AG20443 (cell line): ENCODE measurements at regions not wholly inside any gene's neighbourhood (a gene's known extent, or its start where the extent isn't known, plus 50 kb on each side); places are given as distances from the start of the nearest gene placed in this dataset.
"Not testable (repeated sequence)": the region's sequence is repeated elsewhere in the genome, so short reads cannot be mapped to it uniquely, and the experiment has no call there.

Experiments used
- DNase-seq: peaks from one replicate; pipeline ENCODE4 v3.0.0; 2012; ENCODE audit warnings: low spot score, mixed read lengths

DNA sequence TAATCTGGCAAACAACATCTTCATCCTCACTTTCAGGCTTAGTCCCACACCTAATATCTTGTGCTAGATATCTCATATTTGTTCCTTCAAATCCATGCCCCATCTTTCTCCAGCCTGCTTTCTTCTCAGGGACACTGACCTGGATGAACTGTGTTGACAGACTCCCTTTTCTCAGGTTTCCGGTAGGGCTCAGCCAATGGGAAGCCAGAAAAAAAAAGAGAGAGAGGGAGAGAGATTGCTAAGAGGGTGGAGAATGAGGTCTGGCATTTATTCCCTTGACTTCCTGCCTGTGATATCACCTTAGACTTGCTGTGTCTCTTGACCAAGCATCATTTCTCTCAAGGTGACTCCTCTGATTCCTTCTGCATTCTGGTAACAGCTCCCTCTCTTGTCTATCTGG, 145.6 kb upstream of the ABI3BP start:
- no peak for DNase-seq

DNA sequence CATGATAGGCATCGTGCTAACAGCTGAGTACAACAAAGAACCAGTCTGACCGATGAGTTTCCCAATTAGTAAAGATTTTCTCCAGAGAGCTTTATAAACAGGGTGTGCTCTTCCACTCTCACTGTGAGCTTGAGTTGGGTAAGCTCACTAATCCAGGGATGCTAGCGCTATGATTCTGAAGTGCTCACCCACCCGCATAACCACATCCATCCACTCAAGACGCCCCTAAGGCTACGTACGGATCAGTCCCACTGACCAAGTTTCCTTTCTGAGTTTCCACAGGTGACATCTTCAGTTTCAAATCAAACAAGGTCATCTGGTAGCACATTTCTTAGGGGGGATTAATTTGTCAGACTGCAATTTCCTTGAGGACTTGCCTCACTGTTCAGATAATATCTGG, 141.1 kb upstream of the ABI3BP start:
- DNase-seq = no peak

DNA sequence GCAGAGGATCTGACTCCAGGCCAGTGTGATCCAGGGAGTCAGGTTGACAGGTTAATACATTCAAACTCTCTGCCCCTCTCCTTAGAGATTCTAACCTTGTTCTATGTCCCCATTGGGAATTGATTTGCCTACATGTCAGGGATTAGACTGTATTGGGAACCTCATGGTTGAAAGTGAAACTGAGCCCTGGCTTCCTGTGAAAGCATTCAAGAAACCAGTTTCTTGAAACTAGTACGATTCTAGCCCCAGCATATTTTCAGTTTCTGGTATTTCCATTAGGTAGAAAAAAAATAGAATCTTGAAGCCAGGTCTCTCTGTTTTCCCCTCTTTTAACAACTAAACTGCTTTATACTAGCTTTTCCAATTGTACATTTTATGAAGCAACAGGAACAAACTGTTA, 140.4 kb upstream of the ABI3BP start:
- DNase-seq = no peak

DNA sequence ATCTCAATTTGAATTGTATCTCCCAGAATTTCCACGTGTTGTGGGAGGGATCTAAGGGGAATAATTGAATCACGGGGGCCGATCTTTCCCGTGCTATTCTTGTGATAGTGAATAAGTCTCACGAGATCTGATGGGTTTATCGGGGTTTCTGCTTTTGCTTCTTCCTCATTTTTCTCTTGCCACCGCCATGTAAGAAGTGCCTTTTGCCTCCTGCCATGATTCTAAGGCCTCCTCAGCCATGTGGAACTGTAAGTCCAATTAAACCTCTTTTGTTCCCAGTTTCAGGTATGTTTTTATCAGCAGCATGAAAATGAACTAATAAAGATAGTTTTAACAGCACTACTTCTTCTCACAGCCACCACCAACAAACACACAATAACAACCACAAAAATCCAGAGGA, 140.0 kb upstream of the ABI3BP start:
- not testable (repeated sequence) for DNase-seq

DNA sequence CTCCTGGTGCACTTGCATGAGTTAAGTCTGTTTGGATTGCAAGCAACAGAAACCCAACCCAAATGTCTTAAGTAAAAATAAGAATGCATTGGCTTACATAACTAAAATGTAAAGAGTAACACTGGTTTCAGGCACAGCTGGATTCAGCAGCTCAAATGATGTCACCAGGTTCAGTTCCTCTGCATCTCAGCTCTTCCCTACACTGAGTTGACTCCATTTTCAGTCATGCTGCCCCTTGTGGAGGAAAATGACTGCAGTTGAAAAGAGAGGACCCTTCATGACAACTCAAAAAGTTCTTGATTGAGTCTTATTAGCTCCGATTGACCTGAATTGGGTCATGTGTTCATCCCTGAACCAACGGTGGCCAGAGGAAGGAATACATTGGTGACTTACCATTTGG, 138.5 kb upstream of the ABI3BP start:
- no peak for DNase-seq

DNA sequence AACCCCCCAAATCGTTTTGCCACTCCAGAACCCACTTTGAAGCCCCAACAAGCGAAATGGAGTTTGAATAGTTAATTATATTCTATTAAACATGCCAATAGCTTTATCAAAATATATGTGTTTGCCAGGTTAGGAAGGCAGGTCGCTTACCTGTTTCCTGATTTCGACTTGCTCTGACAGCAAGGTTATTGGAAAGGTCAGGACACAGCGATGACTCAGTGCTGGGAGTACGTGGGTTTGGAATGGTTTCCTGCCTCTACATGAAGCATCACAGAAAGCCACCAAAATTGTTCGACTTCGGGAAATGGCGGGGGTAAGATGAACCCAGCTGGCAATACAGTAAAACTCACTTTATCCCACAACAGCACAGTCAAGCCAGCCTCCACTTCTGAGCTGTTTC, 135.6 kb upstream of the ABI3BP start:
- no peak for DNase-seq

DNA sequence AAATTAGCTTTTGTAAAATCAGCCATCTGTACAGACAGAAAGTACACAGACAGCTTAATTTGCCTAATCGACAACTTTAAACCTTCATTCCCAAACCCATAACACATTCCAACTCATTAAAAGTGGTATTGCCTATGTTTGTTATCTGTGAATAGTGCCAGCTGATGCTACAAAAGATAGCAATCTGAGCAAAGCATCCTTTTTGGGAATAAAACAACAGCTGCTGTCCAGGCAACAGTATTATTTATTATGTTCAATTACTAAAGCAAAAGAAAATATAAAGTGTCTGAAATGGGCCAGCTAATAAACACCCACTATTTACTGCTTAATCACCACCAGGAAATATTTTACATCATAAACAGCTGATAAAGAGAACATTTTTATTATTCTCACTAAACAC, 134.8 kb upstream of the ABI3BP start:
- DNase-seq = no peak

DNA sequence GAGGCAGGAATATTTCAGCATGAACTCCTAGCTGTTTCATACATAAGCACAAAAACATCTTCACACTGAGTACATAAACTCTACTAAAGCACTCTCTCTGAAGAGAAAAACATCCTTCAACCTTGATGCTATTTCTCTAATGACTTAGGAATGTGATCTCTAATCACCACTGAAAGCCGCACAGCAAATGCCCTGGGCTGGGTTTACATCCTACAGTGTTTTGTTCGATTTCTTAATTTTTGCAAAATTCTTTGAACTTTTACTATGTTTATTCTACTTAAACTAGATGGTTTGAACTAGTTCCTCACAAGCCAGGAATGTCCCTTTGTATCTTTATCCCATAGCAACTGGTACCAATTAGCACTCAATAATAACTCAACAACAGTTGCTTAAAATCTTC, 130.9 kb upstream of the ABI3BP start:
- DNase-seq = peak; percentile 21

DNA sequence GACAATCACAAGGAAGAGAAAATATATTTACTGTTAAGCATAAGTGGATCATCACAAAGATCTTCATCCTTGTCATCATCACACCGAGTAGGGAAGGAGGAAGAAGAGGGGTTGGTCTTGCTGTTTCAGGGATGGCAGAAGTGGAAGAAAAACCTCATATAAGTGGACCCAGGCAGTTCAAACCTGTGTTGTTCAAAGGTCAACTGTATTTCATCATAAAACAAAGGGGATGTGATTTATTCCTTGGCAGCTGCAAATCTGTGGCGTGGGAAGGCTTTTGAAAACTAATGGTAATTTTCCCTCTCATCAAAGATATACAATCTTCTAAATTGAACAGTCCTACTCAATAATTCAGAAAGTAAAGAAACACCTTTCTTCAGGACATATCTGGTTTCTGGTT, 129.9 kb upstream of the ABI3BP start:
- DNase-seq = no peak

DNA sequence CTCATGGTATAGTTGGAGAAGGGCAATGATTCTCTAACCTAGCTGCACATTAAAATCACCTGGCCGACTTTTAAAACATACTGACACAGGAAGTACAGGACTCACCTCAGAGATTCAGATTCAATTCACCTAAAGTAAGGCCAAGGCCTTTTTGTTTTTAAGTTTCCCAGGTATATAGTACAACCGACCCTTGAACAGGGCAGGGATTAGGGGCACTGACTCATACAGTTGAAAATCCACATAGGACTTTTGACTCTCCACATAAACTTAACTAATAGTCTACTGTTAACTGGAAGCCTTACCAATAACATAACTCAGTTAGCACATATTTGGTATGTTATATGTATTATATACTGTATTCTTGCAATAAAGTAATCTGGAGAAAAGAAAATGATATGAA, 129.5 kb upstream of the ABI3BP start:
- no peak for DNase-seq

DNA sequence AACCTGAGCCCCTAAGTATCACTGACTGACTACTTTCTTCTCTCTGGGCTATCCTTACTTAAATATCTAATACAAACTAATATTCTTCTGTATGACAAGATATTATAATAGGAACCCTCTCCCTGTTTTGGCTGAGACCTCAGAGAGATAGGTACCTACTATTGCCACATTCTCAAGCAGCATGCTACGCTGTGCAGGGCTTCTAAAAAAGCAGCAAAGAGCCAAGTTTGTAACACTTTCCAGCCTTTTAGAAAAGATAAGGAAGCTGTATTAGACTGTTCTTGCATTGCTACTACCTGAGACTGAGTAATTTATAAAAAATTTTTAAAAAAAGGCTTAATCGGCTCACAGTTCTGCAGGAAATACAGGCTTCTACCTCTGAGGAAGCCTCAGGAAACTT, 126.8 kb upstream of the ABI3BP start:
- DNase-seq = no peak

DNA sequence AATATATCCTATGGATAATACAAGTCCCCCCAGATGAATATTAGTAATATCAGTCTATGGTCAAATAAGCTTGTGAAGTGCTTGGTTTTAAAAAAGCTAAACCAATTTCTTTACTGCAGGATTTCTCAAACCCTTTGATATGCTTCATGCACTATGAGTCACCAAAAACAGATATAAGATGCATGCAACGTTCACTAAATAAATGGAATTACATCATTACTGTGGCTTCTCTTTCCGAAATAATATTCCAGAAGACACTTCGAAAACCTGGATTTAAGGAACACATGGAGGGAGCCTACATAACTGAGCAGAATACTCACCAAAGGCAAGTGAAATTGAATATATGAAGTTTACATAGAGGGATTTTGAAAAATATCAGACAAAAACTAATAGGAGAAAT, 126.3 kb upstream of the ABI3BP start:
- DNase-seq = peak; percentile 40

DNA sequence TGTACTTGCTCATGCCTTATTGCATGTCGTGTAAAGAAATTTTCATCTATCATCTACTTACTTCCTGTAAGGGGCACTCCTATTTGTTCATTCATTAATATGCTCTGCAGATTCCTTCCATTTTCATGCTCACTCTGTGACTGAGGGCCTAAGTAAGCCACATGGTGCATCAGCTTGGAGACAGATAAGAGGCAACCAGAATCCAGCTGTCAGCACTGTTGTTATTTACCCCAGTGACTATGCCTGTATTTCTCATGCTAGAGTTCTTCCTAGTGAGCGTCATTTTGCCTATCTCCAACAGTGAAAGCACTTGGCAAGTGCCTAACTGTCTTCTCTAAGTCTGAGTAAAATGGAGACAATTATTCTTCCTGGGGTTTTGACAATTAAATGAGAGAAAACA, 124.8 kb upstream of the ABI3BP start:
- peak; percentile 49 for DNase-seq

DNA sequence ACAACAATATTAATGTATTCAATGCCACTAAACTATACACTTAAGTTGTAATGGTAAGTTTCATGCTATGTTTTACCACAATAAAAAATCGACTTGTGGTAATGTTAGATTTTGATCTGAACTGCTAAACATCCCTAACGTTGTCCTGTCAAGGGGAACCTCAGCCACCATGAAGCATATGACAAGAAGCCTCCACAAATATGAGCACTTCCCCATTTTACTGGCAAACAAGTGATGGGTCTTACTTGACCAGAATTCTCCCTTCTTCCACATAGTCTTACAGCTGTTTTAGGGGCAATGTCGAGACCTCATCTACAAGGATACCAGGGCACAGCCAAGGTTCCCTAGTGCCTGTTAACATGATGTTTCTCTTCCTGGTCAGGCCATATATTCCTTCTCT, 124.2 kb upstream of the ABI3BP start:
- DNase-seq = no peak

DNA sequence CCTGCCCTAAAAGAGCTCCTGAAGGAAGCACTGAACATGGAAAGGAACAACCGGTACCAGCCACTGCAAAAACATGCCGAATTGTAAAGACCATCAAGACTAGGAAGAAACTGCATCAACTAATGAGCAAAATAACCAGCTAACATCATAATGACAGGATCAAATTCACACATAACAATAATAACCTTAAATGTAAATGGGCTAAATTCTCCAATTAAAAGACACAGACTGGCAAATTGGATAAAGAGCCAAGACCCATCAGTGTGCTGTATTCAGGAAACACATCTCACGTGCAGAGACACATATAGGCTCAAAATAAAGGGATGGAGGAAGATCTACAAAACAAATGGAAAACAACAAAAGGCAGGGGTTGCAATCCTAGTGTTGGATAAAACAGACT, 117.1 kb upstream of the ABI3BP start:
- not testable (repeated sequence) for DNase-seq

DNA sequence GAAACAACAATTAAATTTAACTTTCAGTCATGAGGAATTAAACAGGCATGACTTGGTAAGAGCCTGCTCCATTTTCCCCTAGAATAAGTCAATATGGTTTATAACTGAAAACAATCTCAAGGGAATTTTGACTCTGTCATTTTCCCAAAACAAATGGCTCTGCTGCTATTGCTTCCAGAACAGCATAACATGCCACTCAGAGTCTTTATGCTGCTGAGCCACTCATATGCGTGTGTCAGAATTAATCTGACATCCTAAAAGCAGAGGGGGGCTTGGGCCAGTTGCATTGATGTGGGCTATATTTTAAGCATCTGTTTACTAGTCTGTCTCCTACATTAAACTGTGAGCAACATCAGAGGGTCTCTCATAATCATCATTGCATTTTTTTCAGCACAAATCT, 111.1 kb upstream of the ABI3BP start:
- no peak for DNase-seq

DNA sequence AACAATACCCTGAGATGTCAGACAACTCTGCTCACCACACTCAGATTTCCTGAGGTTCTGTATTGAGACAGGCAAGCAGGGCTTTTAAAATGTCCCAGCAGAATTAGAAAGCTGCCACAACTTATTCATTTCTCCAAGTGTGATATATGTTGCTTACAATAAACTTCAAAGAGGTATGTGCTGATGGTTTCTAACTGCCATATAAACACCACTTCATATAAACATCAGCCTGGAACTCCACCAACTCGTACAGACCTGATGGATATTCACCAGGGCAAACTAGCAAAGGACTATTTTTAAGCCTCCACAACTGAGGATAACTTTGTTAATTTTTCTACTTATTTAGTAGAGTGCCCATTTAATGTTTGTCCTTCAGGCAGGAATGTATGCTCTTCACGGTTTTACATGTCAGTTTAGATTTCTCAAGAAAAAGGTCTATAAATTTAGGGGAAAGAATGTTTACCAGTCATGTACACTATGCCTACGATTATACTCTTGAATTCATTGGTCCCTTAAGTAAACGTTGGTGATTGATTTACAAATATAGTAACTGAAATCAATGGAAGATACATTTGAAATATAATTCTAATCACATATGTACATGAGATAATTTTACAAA, 109.6 kb upstream of the ABI3BP start:
- DNase-seq = no peak

DNA sequence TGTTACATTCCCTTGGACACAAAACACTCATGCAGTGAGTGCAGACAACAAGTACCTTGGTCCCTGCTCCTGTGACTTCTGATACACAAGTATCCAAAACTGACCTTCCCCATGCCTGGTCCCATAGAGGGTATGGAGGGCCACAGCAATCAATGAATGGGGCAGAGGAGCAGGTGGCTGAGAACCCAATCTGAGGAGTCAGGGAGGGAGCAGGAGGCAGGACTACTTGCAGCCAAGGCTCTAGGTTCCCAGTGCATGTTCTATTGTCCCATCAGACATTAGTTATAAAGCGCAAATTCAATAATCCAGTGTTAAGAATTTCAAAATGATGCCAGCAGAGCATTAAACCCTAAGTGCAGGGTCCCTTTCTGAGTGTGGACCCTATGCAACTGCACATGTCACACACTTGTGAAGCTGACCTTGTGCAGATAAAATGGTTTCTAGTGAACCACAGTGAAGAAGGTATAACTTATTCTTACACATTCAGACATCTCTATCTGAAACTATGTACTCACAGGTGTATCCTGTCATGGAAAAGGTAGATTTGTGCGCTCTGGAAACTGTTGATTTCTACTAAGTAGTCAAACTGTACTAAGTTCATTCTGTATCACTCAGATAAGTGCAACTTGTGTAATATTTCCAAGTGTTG, 107.3 kb upstream of the ABI3BP start:
- no peak for DNase-seq

DNA sequence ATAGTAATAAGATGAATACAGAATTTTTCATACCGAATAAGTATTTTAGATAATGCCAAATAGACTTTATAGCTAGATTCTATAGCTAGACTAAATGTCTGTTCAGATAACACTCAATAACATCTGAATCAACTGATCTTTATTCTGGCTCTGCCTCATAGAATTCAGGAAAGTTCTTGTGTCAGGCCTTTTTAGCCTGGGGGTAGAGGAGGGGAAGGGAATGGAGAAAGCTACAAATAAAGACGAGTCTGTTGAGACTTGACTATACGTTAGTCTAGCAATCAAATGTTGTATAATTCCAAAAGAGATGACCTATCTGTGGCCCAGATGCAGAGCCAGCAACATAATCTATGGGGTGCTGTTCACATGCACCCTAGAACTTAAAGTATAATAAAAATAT, 106.6 kb upstream of the ABI3BP start:
- no peak for DNase-seq

DNA sequence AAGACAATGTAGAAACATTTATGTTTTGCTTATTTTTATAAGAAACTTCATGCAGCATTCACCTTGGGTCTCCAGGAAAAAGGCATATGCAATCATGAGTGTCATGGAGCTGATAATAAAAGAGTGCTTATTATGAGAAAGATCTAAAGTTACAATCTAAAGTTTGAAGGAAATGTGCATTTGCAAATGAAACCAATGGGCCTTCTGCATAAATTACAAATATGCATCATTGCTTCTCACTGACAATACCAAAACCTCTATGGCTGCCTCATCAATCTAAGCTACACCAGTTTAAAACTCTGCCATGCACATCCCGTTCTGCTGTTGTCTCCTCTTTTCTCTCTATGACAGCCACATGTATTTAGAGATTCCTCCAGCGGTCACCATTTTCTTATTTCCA, 103.2 kb upstream of the ABI3BP start:
- no peak for DNase-seq

DNA sequence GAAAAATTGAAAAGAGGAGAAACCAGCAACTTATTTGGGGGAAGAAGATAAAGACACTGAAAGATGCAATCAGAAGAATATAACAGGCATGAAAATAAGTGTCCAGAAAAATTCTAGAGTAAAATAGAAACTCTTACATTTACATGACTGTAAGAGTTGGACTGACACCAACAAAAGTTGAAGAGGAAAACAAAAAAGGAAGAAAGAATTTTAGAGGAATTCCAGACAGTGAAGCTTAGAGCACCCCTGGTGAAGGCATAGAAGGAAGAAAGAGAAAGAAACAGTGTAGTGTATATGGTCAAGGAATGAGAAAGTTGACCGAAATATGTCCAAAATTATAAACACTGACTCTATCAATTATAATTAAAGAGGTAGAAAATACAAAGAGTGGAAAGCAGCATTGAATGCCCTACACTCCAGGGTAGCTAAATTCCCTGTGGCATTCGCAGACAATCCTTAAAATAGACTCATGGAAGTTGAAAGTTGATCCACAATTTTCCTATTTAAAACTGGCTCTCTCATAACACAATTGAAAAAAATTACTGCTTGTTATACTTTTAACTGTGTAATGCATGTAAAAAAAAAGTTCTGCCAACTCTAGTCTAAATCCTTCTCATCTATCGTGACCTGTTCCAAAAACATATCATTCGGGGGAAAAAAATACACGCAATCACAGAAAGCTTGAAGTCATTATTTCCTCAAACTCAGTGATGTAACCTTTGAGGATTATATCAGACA, 102.6 kb upstream of the ABI3BP start:
- DNase-seq = no peak

DNA sequence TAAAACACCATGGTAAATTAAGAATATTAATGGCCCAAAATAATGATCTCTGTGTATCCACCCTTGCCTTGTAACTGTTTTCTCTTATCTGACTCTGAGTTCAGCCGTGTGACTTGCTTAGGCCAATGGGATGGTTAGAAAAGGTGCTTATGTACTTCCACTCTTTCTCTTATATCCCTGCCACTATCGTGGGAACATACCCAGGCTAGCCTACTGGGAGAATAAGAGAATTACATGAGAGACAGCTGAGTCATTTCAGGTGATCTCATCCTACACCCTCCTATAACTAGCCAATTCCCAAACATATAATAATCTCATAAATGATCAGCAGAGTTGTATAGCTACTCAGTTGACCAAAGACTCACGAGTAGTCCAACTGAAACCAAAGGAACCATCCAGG, 98.3 kb upstream of the ABI3BP start:
- no peak for DNase-seq

DNA sequence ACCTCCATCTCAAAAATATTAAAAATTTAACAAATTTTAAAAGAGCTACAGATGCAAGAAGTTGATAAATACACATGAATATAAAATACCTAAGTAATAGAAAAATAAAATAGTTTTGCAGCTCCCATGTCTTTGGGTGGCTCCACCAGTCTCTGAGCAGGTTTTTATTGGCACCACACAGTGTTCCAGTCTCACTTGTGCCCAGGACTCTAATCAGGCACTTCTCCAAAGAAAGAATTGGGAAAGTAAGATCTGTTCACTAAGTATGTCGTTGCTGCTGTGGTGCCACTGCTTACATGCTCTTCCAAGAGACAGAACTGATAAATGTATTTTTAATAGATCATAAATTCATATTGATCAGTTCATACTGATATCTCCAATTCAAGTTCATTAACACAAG, 92.5 kb upstream of the ABI3BP start:
- no peak for DNase-seq

DNA sequence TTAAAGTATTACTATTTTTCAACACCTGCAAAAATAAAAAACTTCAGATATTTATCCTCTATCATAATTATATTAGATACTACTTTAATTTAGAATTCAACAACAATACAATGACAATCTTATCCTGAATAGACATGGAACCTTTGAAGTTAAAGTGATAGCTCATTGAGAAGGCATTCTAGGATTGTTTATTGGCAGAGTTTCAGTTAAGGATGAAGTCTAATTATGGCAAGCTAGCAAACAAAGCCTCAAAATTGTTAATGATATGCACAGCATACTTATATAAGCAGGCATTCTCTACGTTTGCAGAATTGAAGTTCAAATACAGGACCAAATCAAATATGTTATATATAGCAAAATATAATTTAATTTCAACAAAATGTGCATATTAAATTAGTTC, 91.2 kb upstream of the ABI3BP start:
- no peak for DNase-seq
